SK-N-SH (cell line): ENCODE measurements at regions not wholly inside any gene's neighbourhood (a gene's known extent, or its start where the extent isn't known, plus 50 kb on each side); places are given as distances from the start of the nearest gene placed in this dataset.

ENCODE experiments used
- CTCF ChIA-PET: fragments of 300-600, 350-600 bp; formaldehyde crosslinking; extraction: SDS; loops from one replicate; lab custom pipeline; 2021; lab: Yijun Ruan, JAX
- POLR2A ChIA-PET: fragments of 350-600 bp; sonication (Branson Sonifier 250); formaldehyde crosslinking; extraction: SDS; loops from one replicate; lab custom pipeline; 2020; ENCODE audit warnings: antibody characterized with exemption, inconsistent platforms; lab: Yijun Ruan, JAX
- DNase-seq: peaks from one replicate; pipeline ENCODE4 v3.0.0; 2012
- H2AFZ ChIP-seq: fragments of 200-600 bp; sonication (generic); 2 replicates; pipeline ENCODE4 v1.8.1; 2016; ENCODE audit warnings: antibody characterized with exemption, mild to moderate bottlenecking, low read depth
- H3F3A ChIP-seq: fragments of 200-600 bp; sonication (generic); replicated peaks from 2 replicates; pipeline ENCODE3; 2016; ENCODE audit warnings: antibody characterized with exemption, mild to moderate bottlenecking; ENCODE audit not compliant: insufficient read depth
- H3K27ac ChIP-seq, 2 experiments: fragments of 200-500 bp in 1 of 2; fragments of 200-600 bp in 1 of 2; sonication (Bioruptor generic) in 1 of 2; sonication (generic), shearing (Covaris generic) in 1 of 2; 2 replicates each; pipeline versions ENCODE4 v1.5.1 to v1.6.1; 2014 to 2016; ENCODE audit warnings: low read depth in 2 of 2, inconsistent platforms in 1 of 2, low read length in 1 of 2, mild to moderate bottlenecking in 1 of 2, mixed read lengths in 1 of 2
- H3K27me3 ChIP-seq: fragments of 200-600 bp; sonication (generic), shearing (Covaris generic); 2 replicates; pipeline ENCODE4 v1.6.1; 2016; ENCODE audit warnings: mixed run types; ENCODE audit not compliant: insufficient read depth
- H3K36me3 ChIP-seq, 2 experiments: fragments of 200-500 bp in 1 of 2; fragments of 200-600 bp in 1 of 2; sonication (Bioruptor generic) in 1 of 2; sonication (generic) in 1 of 2; replicated peaks in 1 of 2; 2 replicates each; pipeline versions ENCODE3 to v1.5.1; 2014 to 2016; ENCODE audit warnings: low read length in 1 of 2, mild to moderate bottlenecking in 1 of 2; ENCODE audit not compliant: insufficient read depth in 2 of 2, control insufficient read depth in 1 of 2
- H3K4me1 ChIP-seq, 2 experiments: fragments of 200-500 bp in 1 of 2; fragments of 200-600 bp in 1 of 2; sonication (Bioruptor generic) in 1 of 2; sonication (generic), shearing (Covaris generic) in 1 of 2; 2 replicates each; pipeline versions ENCODE4 v1.5.1 to v1.6.1; 2014 to 2016; ENCODE audit warnings: low read depth in 1 of 2, low read length in 1 of 2, mixed run types in 1 of 2; ENCODE audit not compliant: insufficient read depth in 2 of 2, control insufficient read depth in 1 of 2
- H3K4me2 ChIP-seq: fragments of 200-600 bp; sonication (generic), shearing (Covaris generic); 2 replicates; pipeline ENCODE4 v1.6.1; 2017; ENCODE audit warnings: mixed run types
- H3K4me3 ChIP-seq, 2 experiments: fragments of 200-500 bp in 1 of 2; fragments of 200-600 bp in 1 of 2; sonication (Bioruptor generic) in 1 of 2; sonication (generic), shearing (Covaris generic) in 1 of 2; 2 replicates each; pipeline versions ENCODE4 v1.5.1 to v1.8.1; 2014 to 2016; ENCODE audit warnings: low read depth in 2 of 2, inconsistent platforms in 1 of 2, low read length in 1 of 2, mild to moderate bottlenecking in 1 of 2, mixed read lengths in 1 of 2, moderate library complexity in 1 of 2
- H3K79me2 ChIP-seq: fragments of 200-600 bp; sonication (generic); 2 replicates; pipeline ENCODE4 v1.8.1; 2017; ENCODE audit warnings: mild to moderate bottlenecking; ENCODE audit not compliant: insufficient read depth
- H3K9ac ChIP-seq: fragments of 200-600 bp; sonication (generic); 2 replicates; pipeline ENCODE4 v1.6.1; 2017; ENCODE audit warnings: mixed run types
- H3K9me2 ChIP-seq: fragments of 200-600 bp; sonication (generic); 2 replicates; pipeline ENCODE4 v1.6.1; 2017; ENCODE audit warnings: mixed run types
- H3K9me3 ChIP-seq: fragments of 200-600 bp; sonication (generic); 2 replicates; pipeline ENCODE4 v1.6.1; 2017; ENCODE audit warnings: mixed run types, mild to moderate bottlenecking, moderate library complexity
- H4K20me1 ChIP-seq: fragments of 200-600 bp; sonication (generic); 2 replicates; pipeline ENCODE4 v1.6.1; 2017; ENCODE audit warnings: mild to moderate bottlenecking, mixed run types; ENCODE audit not compliant: insufficient read depth
- CHD2 ChIP-seq: fragments of 150-350 bp; IDR thresholded peaks from 2 replicates; pipeline ENCODE4 v1.6.1; 2018; ENCODE audit warnings: low read length; ENCODE audit not compliant: partially characterized antibody
- FOXJ3 ChIP-seq: sonication (generic); formaldehyde crosslinking; IDR thresholded peaks from 2 replicates; pipeline ENCODE4 v1.5.1; 2020; ENCODE audit warnings: mild to moderate bottlenecking, missing genetic modification reagents
- GATA2 ChIP-seq: sonication (generic); formaldehyde crosslinking; IDR thresholded peaks from 2 replicates; pipeline ENCODE4 v1.5.0; 2020; ENCODE audit warnings: mild to moderate bottlenecking, missing genetic modification reagents
- POLR2AphosphoS5 ChIP-seq: IDR thresholded peaks from 2 replicates; pipeline ENCODE4 v1.6.1; 2012; ENCODE audit warnings: low read depth, low read length
- RAD21 ChIP-seq: IDR thresholded peaks from 2 replicates; pipeline ENCODE4 v1.6.1; 2012; ENCODE audit warnings: mild to moderate bottlenecking, low read length
- RCOR1 ChIP-seq: fragments of 150-350 bp; IDR thresholded peaks from 2 replicates; pipeline ENCODE4 v1.6.1; 2017; ENCODE audit warnings: antibody characterized with exemption, low read length
- RXRA ChIP-seq: IDR thresholded peaks from 2 replicates; pipeline ENCODE4 v1.4.0; 2012; ENCODE audit warnings: low read depth, mild to moderate bottlenecking, borderline replicate concordance
- TAF1 ChIP-seq: IDR thresholded peaks from 2 replicates; pipeline ENCODE4 v1.6.1; 2012; ENCODE audit warnings: low read depth, mild to moderate bottlenecking, low read length, moderate library complexity, borderline replicate concordance
- YY1 ChIP-seq: IDR thresholded peaks from 2 replicates; pipeline ENCODE4 v1.4.0; 2012; ENCODE audit warnings: low read depth, mild to moderate bottlenecking
- WGBS: methylation state at CpG from one replicate; pipeline ENCODE4 v1.1.6; 2017; ENCODE audit warnings: low lambda C conversion rate; 5-methylcytosine and 5-hydroxymethylcytosine counted together
- TF ChIP-seq, protein P1 (sequence below): IDR thresholded peaks from 2 replicates; pipeline ENCODE4 v1.4.0; 2012; ENCODE audit warnings: low read depth, borderline replicate concordance
- TF ChIP-seq, protein P2 (sequence below): IDR thresholded peaks from 2 replicates; pipeline ENCODE4 v1.4.0; 2012; ENCODE audit warnings: low read depth
- TF ChIP-seq, protein P3 (sequence below): fragments of 150-350 bp; IDR thresholded peaks from 2 replicates; pipeline ENCODE4 v1.6.1; 2017; ENCODE audit warnings: antibody characterized with exemption, low read length, low read depth, borderline replicate concordance
- TF ChIP-seq, protein P4 (sequence below): IDR thresholded peaks from 2 replicates; pipeline ENCODE4 v1.6.1; 2012; ENCODE audit warnings: mild to moderate bottlenecking, low read depth, low read length, moderate library complexity

DNA sequence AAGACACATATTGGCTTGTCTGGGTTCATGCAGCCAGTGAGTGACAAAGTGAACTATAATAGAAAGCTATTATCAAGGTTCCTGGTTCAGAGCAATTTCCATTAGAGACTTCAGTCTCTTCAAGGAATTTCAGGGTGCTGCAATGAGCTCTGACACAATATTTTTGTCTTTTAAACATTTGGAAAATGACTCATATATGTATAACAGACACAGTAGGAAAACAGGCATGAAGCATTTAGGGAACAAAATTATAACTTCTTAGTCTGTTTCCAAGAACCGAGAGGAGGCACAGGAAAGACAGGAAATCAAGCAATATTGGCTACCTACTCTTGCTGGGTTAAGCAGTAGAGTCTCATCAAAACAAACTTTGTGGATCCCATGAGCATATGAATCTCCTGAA lies 170.4 kb downstream of the PTPRC start:
- Histone ChIP-seq H3K9me3 (no peaks in the 10 kb centered on the region), H3K4me1 (no peaks in the 10 kb centered on the region), H3F3A (no peaks in the 10 kb centered on the region), H3K4me2 (no peak overlapping the region), H3K4me3 (no peak overlapping the region), H3K9ac (no peak overlapping the region), H3K36me3 (peaks cover 0 to 3% of the 10 kb centered on the region in 2 experiments), H3K9me2 (no peaks in the 10 kb centered on the region), H2AFZ (no peak overlapping the region), H3K27me3 (no peaks in the 10 kb centered on the region), H3K27ac (no peak overlapping the region), H4K20me1 (no peaks in the 10 kb centered on the region), H3K79me2 (no peaks in the 10 kb centered on the region)
- 71% methylated on average over 1 of the region's 1 CpG for WGBS
- DNase-seq, result no peak
- ChIA-PET POLR2A (no interaction called here), CTCF (no interaction called here)
- TF ChIP-seq FOXJ3 (CRISPR knock-in tag) (no peak), YY1 (no peak), CHD2 (no peak), GATA2 (no peak), RCOR1 (no peak), RAD21 (no peak), POLR2AphosphoS5 (no peak), RXRA (no peak), TAF1 (no peak)
- TF ChIP-seq, protein P1, sequence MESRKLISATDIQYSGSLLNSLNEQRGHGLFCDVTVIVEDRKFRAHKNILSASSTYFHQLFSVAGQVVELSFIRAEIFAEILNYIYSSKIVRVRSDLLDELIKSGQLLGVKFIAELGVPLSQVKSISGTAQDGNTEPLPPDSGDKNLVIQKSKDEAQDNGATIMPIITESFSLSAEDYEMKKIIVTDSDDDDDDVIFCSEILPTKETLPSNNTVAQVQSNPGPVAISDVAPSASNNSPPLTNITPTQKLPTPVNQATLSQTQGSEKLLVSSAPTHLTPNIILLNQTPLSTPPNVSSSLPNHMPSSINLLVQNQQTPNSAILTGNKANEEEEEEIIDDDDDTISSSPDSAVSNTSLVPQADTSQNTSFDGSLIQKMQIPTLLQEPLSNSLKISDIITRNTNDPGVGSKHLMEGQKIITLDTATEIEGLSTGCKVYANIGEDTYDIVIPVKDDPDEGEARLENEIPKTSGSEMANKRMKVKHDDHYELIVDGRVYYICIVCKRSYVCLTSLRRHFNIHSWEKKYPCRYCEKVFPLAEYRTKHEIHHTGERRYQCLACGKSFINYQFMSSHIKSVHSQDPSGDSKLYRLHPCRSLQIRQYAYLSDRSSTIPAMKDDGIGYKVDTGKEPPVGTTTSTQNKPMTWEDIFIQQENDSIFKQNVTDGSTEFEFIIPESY, result no peak
- TF ChIP-seq, protein P2, sequence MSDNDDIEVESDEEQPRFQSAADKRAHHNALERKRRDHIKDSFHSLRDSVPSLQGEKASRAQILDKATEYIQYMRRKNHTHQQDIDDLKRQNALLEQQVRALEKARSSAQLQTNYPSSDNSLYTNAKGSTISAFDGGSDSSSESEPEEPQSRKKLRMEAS, result no peak
- TF ChIP-seq, protein P3, sequence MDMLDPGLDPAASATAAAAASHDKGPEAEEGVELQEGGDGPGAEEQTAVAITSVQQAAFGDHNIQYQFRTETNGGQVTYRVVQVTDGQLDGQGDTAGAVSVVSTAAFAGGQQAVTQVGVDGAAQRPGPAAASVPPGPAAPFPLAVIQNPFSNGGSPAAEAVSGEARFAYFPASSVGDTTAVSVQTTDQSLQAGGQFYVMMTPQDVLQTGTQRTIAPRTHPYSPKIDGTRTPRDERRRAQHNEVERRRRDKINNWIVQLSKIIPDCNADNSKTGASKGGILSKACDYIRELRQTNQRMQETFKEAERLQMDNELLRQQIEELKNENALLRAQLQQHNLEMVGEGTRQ, result no peak
- TF ChIP-seq, protein P4, sequence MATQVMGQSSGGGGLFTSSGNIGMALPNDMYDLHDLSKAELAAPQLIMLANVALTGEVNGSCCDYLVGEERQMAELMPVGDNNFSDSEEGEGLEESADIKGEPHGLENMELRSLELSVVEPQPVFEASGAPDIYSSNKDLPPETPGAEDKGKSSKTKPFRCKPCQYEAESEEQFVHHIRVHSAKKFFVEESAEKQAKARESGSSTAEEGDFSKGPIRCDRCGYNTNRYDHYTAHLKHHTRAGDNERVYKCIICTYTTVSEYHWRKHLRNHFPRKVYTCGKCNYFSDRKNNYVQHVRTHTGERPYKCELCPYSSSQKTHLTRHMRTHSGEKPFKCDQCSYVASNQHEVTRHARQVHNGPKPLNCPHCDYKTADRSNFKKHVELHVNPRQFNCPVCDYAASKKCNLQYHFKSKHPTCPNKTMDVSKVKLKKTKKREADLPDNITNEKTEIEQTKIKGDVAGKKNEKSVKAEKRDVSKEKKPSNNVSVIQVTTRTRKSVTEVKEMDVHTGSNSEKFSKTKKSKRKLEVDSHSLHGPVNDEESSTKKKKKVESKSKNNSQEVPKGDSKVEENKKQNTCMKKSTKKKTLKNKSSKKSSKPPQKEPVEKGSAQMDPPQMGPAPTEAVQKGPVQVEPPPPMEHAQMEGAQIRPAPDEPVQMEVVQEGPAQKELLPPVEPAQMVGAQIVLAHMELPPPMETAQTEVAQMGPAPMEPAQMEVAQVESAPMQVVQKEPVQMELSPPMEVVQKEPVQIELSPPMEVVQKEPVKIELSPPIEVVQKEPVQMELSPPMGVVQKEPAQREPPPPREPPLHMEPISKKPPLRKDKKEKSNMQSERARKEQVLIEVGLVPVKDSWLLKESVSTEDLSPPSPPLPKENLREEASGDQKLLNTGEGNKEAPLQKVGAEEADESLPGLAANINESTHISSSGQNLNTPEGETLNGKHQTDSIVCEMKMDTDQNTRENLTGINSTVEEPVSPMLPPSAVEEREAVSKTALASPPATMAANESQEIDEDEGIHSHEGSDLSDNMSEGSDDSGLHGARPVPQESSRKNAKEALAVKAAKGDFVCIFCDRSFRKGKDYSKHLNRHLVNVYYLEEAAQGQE, result no peak
